Keratinocyte (primary cell): ENCODE measurements at regions not wholly inside any gene's neighbourhood (a gene's known extent, or its start where the extent isn't known, plus 50 kb on each side); places are given as distances from the start of the nearest gene placed in this dataset.

Source experiments
- DNase-seq: peaks from one replicate; pipeline ENCODE4 v3.0.0-alpha.2; 2011; ENCODE audit warnings: low read depth, missing footprints, low spot score
- FAIRE-seq: peaks from 2 replicates; lab custom pipeline; 2011; peaks lifted over from hg19 to GRCh38; lab: Jason Lieb, UNC
- H2AFZ ChIP-seq: 2 replicates; pipeline ENCODE4 v1.6.0; 2012; ENCODE audit warnings: low read length, control low read depth, inconsistent platforms; ENCODE audit not compliant: control insufficient read depth
- H3K27ac ChIP-seq: 2 replicates; pipeline ENCODE4 v1.5.1; 2011; ENCODE audit warnings: low read length; ENCODE audit not compliant: control insufficient read depth, insufficient read depth
- H3K27me3 ChIP-seq: 3 replicates; pipeline ENCODE4 v1.6.0; 2011; ENCODE audit warnings: low read length; ENCODE audit not compliant: control insufficient read depth, insufficient read depth; ENCODE audit errors: extremely low read depth
- H3K36me3 ChIP-seq, 2 experiments: 2 replicates in 1 of 2; 3 replicates in 1 of 2; pipeline ENCODE4 v1.5.1; 2011; ENCODE audit warnings: low read length in 2 of 2, mild to moderate bottlenecking in 1 of 2; ENCODE audit not compliant: control insufficient read depth in 2 of 2, insufficient read depth in 2 of 2; ENCODE audit errors: extremely low read depth in 1 of 2
- H3K4me1 ChIP-seq: 3 replicates; pipeline ENCODE4 v1.5.1; 2011; ENCODE audit warnings: low read length; ENCODE audit not compliant: control insufficient read depth, insufficient read depth; ENCODE audit errors: extremely low read depth
- H3K4me2 ChIP-seq: 3 replicates; pipeline ENCODE4 v1.6.0; 2011; ENCODE audit warnings: low read depth, low read length; ENCODE audit not compliant: control insufficient read depth, insufficient read depth; ENCODE audit errors: extremely low read depth
- H3K4me3 ChIP-seq, 3 experiments: fragments of 200-600 bp in 1 of 3; sonication (generic) in 1 of 3; 2 replicates in 2 of 3; 3 replicates in 1 of 3; pipeline ENCODE4 v1.5.1; 2011 to 2016; ENCODE audit warnings: low read length in 3 of 3, mild to moderate bottlenecking in 3 of 3, control low read depth in 2 of 3, inconsistent platforms in 1 of 3, low read depth in 1 of 3, mixed read lengths in 1 of 3, mixed run types in 1 of 3, moderate library complexity in 1 of 3; ENCODE audit not compliant: control insufficient read depth in 2 of 3, insufficient read depth in 2 of 3; ENCODE audit errors: extremely low read depth in 1 of 3
- H3K79me2 ChIP-seq: 2 replicates; pipeline ENCODE4 v1.6.0; 2012; ENCODE audit warnings: low read length; ENCODE audit not compliant: control insufficient read depth, insufficient read depth
- H3K9ac ChIP-seq: 3 replicates; pipeline ENCODE4 v1.6.0; 2011; ENCODE audit warnings: low read length; ENCODE audit not compliant: control insufficient read depth, insufficient read depth; ENCODE audit errors: extremely low read depth
- H3K9me1 ChIP-seq: 3 replicates; pipeline ENCODE4 v1.6.0; 2011; ENCODE audit warnings: low read length; ENCODE audit not compliant: control insufficient read depth, insufficient read depth; ENCODE audit errors: extremely low read depth
- H3K9me3 ChIP-seq: 2 replicates; pipeline ENCODE4 v1.5.1; 2012; ENCODE audit warnings: low read depth, low read length; ENCODE audit not compliant: control insufficient read depth
- H4K20me1 ChIP-seq: 3 replicates; pipeline ENCODE4 v1.6.0; 2011; ENCODE audit warnings: low read length; ENCODE audit not compliant: control insufficient read depth, insufficient read depth; ENCODE audit errors: extremely low read depth
- EZH2 ChIP-seq: IDR thresholded peaks from one replicate; pipeline ENCODE4 v1.6.1; 2012; ENCODE audit warnings: inconsistent platforms, mild to moderate bottlenecking, low read length, moderate library complexity
- dilution Hi-C: fragments of 300-500 bp; cut with MboI; formaldehyde crosslinking; loops from one replicate; pipeline ENCODE4 v1.7.0; 2020; ENCODE audit warnings: low sequenced_read_pairs; ENCODE audit not compliant: extremely low pct_ligation_motif_present
- TF ChIP-seq, protein P1 (sequence below), 3 experiments: IDR thresholded peaks in 1 of 3; conservative IDR thresholded peaks in 1 of 3; optimal IDR thresholded peaks in 1 of 3; 2 replicates in 2 of 3; 3 replicates in 1 of 3; pipeline versions ENCODE3 to v1.5.1; 2011; ENCODE audit warnings: low read length in 3 of 3, mild to moderate bottlenecking in 3 of 3, moderate library complexity in 2 of 3, control low read depth in 1 of 3, inconsistent platforms in 1 of 3; ENCODE audit not compliant: insufficient read depth in 2 of 3; ENCODE audit errors: extremely low read depth in 1 of 3

DNA sequence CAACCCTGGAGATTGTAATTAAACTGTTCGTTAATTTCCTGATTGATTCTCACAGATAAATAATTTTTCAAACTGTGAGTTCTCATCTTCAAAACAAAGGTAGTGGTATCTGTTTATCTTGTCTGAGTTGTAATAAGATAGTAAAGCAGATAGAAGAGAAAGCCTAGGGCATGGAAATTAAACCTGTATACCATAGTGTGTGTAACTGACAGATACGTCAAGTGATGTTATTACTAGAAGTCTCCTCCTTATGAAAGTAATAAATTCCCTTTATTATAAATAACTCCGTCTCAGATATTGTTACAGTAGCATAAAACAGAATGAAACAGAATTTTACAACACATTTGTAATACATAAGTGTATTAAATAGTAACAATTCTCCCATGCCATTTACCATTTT, 1065.1 kb downstream of the SLITRK1 start:
- H3K4me1 ChIP-seq, result no peaks in the 10 kb centered on the region
- DNase-seq (no peak), FAIRE-seq (no peak)
- no peaks in the 10 kb centered on the region for H3K79me2 ChIP-seq
- no peak overlapping the region for H3K27ac ChIP-seq
- dilution Hi-C loops, result no loop called here
- TF ChIP-seq, protein P1, sequence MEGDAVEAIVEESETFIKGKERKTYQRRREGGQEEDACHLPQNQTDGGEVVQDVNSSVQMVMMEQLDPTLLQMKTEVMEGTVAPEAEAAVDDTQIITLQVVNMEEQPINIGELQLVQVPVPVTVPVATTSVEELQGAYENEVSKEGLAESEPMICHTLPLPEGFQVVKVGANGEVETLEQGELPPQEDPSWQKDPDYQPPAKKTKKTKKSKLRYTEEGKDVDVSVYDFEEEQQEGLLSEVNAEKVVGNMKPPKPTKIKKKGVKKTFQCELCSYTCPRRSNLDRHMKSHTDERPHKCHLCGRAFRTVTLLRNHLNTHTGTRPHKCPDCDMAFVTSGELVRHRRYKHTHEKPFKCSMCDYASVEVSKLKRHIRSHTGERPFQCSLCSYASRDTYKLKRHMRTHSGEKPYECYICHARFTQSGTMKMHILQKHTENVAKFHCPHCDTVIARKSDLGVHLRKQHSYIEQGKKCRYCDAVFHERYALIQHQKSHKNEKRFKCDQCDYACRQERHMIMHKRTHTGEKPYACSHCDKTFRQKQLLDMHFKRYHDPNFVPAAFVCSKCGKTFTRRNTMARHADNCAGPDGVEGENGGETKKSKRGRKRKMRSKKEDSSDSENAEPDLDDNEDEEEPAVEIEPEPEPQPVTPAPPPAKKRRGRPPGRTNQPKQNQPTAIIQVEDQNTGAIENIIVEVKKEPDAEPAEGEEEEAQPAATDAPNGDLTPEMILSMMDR (optimal IDR thresholded peaks at IDR 0.05 in 1 of 3, IDR thresholded peaks at IDR 0.05 in 1 of 3, conservative IDR thresholded peaks at IDR 0.05 in 1 of 3; ENCODE audit: extremely low read depth in 1 of 3, insufficient read depth in 2 of 3, low read length in 3 of 3), result no peak
- TF ChIP-seq EZH2, result no peak
- H3K4me3 ChIP-seq, result no peak overlapping the region
- H4K20me1 ChIP-seq, result no peaks in the 10 kb centered on the region
- no peaks in the 10 kb centered on the region for H3K36me3 ChIP-seq
- H3K9ac ChIP-seq, result no peak overlapping the region
- H3K4me2 ChIP-seq, result no peak overlapping the region
- H3K9me1 ChIP-seq, result no peaks in the 10 kb centered on the region
- H2AFZ ChIP-seq, result no peak overlapping the region
- no peaks in the 10 kb centered on the region for H3K27me3 ChIP-seq
- no peaks in the 10 kb centered on the region for H3K9me3 ChIP-seq

DNA sequence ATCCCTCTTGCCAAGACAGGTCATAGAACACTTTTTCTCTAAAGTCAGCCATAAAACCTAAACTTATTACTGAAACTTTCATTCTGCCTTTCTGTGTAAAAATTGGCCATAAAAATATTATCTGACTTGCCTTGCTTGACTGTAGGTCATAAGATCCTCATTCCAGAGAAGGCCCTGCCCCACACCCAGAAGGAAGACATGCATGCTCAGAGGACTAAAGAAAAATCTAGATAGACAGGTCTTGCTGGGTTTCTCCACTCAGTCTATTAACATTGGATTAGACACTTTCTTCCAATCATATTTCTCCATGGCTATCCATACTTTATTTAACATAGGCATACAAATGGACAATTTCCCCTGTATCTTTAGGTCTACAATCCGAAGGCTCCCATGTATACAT, 1066.5 kb downstream of the SLITRK1 start:
- Histone ChIP-seq H3K79me2 (no peaks in the 10 kb centered on the region), H2AFZ (no peak overlapping the region), H3K36me3 (no peaks in the 10 kb centered on the region), H3K27me3 (no peaks in the 10 kb centered on the region), H3K9me1 (no peaks in the 10 kb centered on the region), H3K4me1 (no peaks in the 10 kb centered on the region), H3K27ac (no peak overlapping the region), H3K4me2 (no peak overlapping the region), H4K20me1 (no peaks in the 10 kb centered on the region), H3K9ac (no peak overlapping the region), H3K9me3 (no peaks in the 10 kb centered on the region), H3K4me3 (no peak overlapping the region)
- DNase-seq, result no peak
- dilution Hi-C loops, result no loop called here
- TF ChIP-seq EZH2, result no peak
- TF ChIP-seq, protein P1 (optimal IDR thresholded peaks at IDR 0.05 in 1 of 3, IDR thresholded peaks at IDR 0.05 in 1 of 3, conservative IDR thresholded peaks at IDR 0.05 in 1 of 3; ENCODE audit: extremely low read depth in 1 of 3, insufficient read depth in 2 of 3, low read length in 3 of 3), result no peak
- no peak for FAIRE-seq
